IMR-90 (cell line): ENCODE measurements at regions not wholly inside any gene's neighbourhood (a gene's known extent, or its start where the extent isn't known, plus 50 kb on each side); places are given as distances from the start of the nearest gene placed in this dataset.
"Not testable (repeated sequence)": the region's sequence is repeated elsewhere in the genome, so short reads cannot be mapped to it uniquely, and the experiment has no call there.

Source experiments
- ATAC-seq: fragments of 200-7000 bp; cut with Tn5 transposase; 2 replicates; pipeline ENCODE4 v1.9.1; 2020; ENCODE audit warnings: low read depth, mild to moderate bottlenecking, moderate library complexity
- BruUV-seq: library from RNA; stranded (reverse); fragments of 400-500 nt; replicated peaks from 2 replicates; lab custom pipeline; 2021; lab: Mats Ljungman, UMichigan
- CTCF ChIA-PET: fragments of 300-600 bp; formaldehyde crosslinking; extraction: SDS; loops from one replicate; lab custom pipeline; 2021; ENCODE audit warnings: antibody characterized with exemption; lab: Yijun Ruan, JAX
- POLR2A ChIA-PET: fragments of 300-600 bp; sonication (Branson Sonifier 250); formaldehyde crosslinking; loops from one replicate; lab custom pipeline; 2022; ENCODE audit warnings: antibody characterized with exemption; ENCODE audit not compliant: unreplicated experiment; lab: Charles Lee
- DNase-seq: peaks from one replicate; pipeline ENCODE4 v3.0.0; 2013
- H2AFZ ChIP-seq: replicated peaks from 2 replicates; pipeline ENCODE3; 2013; ENCODE audit warnings: low read length, mild to moderate bottlenecking; ENCODE audit not compliant: poor library complexity
- H2AK5ac ChIP-seq: 2 replicates; pipeline ENCODE4 v1.6.1; 2013; ENCODE audit warnings: low read depth, low read length, inconsistent platforms
- H2AK9ac ChIP-seq: replicated peaks from 2 replicates; pipeline ENCODE3; 2013; ENCODE audit warnings: mild to moderate bottlenecking, low read depth, low read length, moderate library complexity; ENCODE audit not compliant: poor library complexity
- H2BK120ac ChIP-seq: 2 replicates; pipeline ENCODE4 v1.6.1; 2013; ENCODE audit warnings: low read depth, low read length, inconsistent platforms
- H2BK15ac ChIP-seq: 3 replicates; pipeline ENCODE4 v1.6.1; 2013; ENCODE audit warnings: low read depth, low read length, inconsistent platforms
- H2BK20ac ChIP-seq: 2 replicates; pipeline ENCODE4 v1.6.1; 2013; ENCODE audit warnings: low read depth, mild to moderate bottlenecking, inconsistent platforms, low read length, moderate library complexity
- H2BK5ac ChIP-seq: 2 replicates; pipeline ENCODE4 v1.6.1; 2013; ENCODE audit warnings: mild to moderate bottlenecking, low read depth, low read length, inconsistent platforms; ENCODE audit not compliant: poor library complexity, severe bottlenecking
- H3K14ac ChIP-seq: replicated peaks from 2 replicates; pipeline ENCODE4 v1.6.1; 2013; ENCODE audit warnings: low read depth, low read length, inconsistent platforms
- H3K18ac ChIP-seq: 2 replicates; pipeline ENCODE4 v1.6.1; 2013; ENCODE audit warnings: low read depth, low read length, control low read depth
- H3K23ac ChIP-seq: 2 replicates; pipeline ENCODE4 v1.6.1; 2013; ENCODE audit warnings: low read depth, low read length, inconsistent platforms
- H3K27ac ChIP-seq: 2 replicates; pipeline ENCODE4 v1.5.1; 2013; ENCODE audit warnings: mild to moderate bottlenecking, control low read depth, low read length; ENCODE audit not compliant: insufficient read depth
- H3K27me3 ChIP-seq: 2 replicates; pipeline ENCODE4 v1.6.1; 2013; ENCODE audit warnings: low read length; ENCODE audit not compliant: control insufficient read depth, insufficient read depth
- H3K36me3 ChIP-seq: 2 replicates; pipeline ENCODE4 v1.6.1; 2013; ENCODE audit warnings: low read length, mixed read lengths; ENCODE audit not compliant: control insufficient read depth, insufficient read depth
- H3K4ac ChIP-seq: 2 replicates; pipeline ENCODE4 v1.6.1; 2013; ENCODE audit warnings: low read depth, low read length, inconsistent platforms
- H3K4me1 ChIP-seq: 2 replicates; pipeline ENCODE4 v1.6.1; 2013; ENCODE audit warnings: low read length, mixed read lengths; ENCODE audit not compliant: control insufficient read depth, insufficient read depth
- H3K4me2 ChIP-seq: 2 replicates; pipeline ENCODE4 v1.6.1; 2013; ENCODE audit warnings: low read depth, mild to moderate bottlenecking, control low read depth, low read length, moderate library complexity
- H3K4me3 ChIP-seq: 2 replicates; pipeline ENCODE4 v1.5.1; 2013; ENCODE audit warnings: low read depth, mild to moderate bottlenecking, control low read depth, low read length, moderate library complexity; ENCODE audit not compliant: insufficient read depth
- H3K56ac ChIP-seq: 2 replicates; pipeline ENCODE4 v1.6.1; 2013; ENCODE audit warnings: low read length, inconsistent platforms; ENCODE audit not compliant: insufficient read depth; ENCODE audit errors: extremely low read depth
- H3K79me1 ChIP-seq, 2 experiments: 2 replicates each; pipeline ENCODE4 v1.6.1; 2013; ENCODE audit warnings: low read length in 2 of 2, inconsistent platforms in 1 of 2, low read depth in 1 of 2
- H3K9ac ChIP-seq: 2 replicates; pipeline ENCODE4 v1.6.1; 2013; ENCODE audit warnings: low read depth, low read length, control low read depth
- H3K9me1 ChIP-seq: 2 replicates; pipeline ENCODE4 v1.6.1; 2013; ENCODE audit warnings: low read length, inconsistent platforms; ENCODE audit not compliant: insufficient read depth
- H3K9me3 ChIP-seq: 2 replicates; pipeline ENCODE4 v1.6.1; 2013; ENCODE audit warnings: low read length; ENCODE audit not compliant: control insufficient read depth, insufficient read depth
- H4K20me1 ChIP-seq: 2 replicates; pipeline ENCODE4 v1.6.1; 2013; ENCODE audit warnings: low read length, inconsistent platforms; ENCODE audit not compliant: insufficient read depth
- H4K5ac ChIP-seq: 2 replicates; pipeline ENCODE4 v1.6.1; 2013; ENCODE audit warnings: mild to moderate bottlenecking, low read depth, low read length, control low read depth
- H4K8ac ChIP-seq, 2 experiments: 2 replicates each; pipeline ENCODE4 v1.6.1; 2013; ENCODE audit warnings: low read depth in 2 of 2, low read length in 2 of 2, control low read depth in 1 of 2, inconsistent platforms in 1 of 2
- H4K91ac ChIP-seq: 2 replicates; pipeline ENCODE4 v1.6.1; 2013; ENCODE audit warnings: low read depth, low read length, inconsistent platforms; ENCODE audit not compliant: insufficient read depth
- WGBS, 2 experiments: methylation state at CpG; one replicate each; pipeline versions ENCODE4 v1.1.5 to v1.1.7; 2013; ENCODE audit warnings: missing lambda C conversion rate in 2 of 2; ENCODE audit not compliant: insufficient read length in 1 of 2; ENCODE audit errors: extremely low coverage in 2 of 2; 5-methylcytosine and 5-hydroxymethylcytosine counted together
- dilution Hi-C: fragments of 300-500 bp; cut with HindIII; formaldehyde crosslinking; loops from one replicate; pipeline ENCODE4 v1.14.3; 2018; ENCODE audit warnings: low sequenced_read_pairs; ENCODE audit not compliant: unreplicated experiment
- in situ Hi-C: fragments of 300-500 bp; cut with MboI; formaldehyde crosslinking; loops from 3 replicates; pipeline ENCODE4 v1.14.3; 2019; ENCODE audit warnings: low sequenced_read_pairs, inconsistent platforms, mixed read lengths
- intact Hi-C: fragments of 100-400 bp; cut with micrococcal nuclease; formaldehyde crosslinking; loops from 2 replicates; pipeline ENCODE4 v1.10.0; 2022

DNA sequence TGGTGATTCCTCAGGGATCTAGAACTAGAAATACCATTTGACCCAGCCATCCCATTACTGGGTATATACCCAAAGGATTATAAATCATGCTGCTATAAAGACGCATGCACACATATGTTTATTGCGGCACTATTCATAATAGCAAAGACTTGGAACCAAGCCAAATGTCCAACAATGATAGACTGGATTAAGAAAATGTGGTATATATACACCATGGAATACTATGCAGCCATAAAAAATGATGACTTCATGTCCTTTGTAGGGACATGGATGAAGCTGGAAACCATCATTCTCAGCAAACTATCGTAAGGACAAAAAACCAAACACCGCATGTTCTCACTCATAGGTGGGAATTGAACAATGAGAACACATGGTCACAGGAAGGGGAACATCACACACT, 67.9 kb upstream of the ZEB1 start:
- H3K18ac ChIP-seq, H4K91ac ChIP-seq, H3K27ac ChIP-seq, H2AFZ ChIP-seq, H3K14ac ChIP-seq, H4K5ac ChIP-seq, H3K4me2 ChIP-seq, H2BK15ac ChIP-seq, H3K4me1 ChIP-seq, H3K9me3 ChIP-seq, H3K36me3 ChIP-seq, CTCF ChIA-PET, H2AK9ac ChIP-seq, in situ Hi-C loops, H3K4ac ChIP-seq, ATAC-seq, DNase-seq, dilution Hi-C loops, H3K56ac ChIP-seq, H3K9ac ChIP-seq, H3K4me3 ChIP-seq, H2BK20ac ChIP-seq, H2AK5ac ChIP-seq, H3K27me3 ChIP-seq, H4K8ac ChIP-seq, H3K23ac ChIP-seq, H3K79me1 ChIP-seq, H3K9me1 ChIP-seq, intact Hi-C loops, POLR2A ChIA-PET, H2BK5ac ChIP-seq, BruUV-seq, H4K20me1 ChIP-seq, H2BK120ac ChIP-seq: not testable (repeated sequence)
- no CpG with 5 or more reads among the region's 4 CpGs for WGBS, 2 experiments
